ENCODE measurements at regions not wholly inside any gene's neighbourhood (a gene's known extent, or its start where the extent isn't known, plus 50 kb on each side); places are given as distances from the start of the nearest gene placed in this dataset.
A peak's percentile ranks its signal among the peaks of the same experiment; 100 is the strongest.

GRCh38 chr16:80319181-80319580, 221.6 kb upstream of the DYNLRB2 start:
- intact Hi-C loops (cut with DNase I): no loop called here
- DNase-seq (no peak), ATAC-seq (no peak)

GRCh38 chr16:80318107-80318506, 222.7 kb upstream of the DYNLRB2 start:
- intact Hi-C loops (cut with DNase I): no loop called here
- DNase-seq (no peak), ATAC-seq (no peak)

GRCh38 chr16:80317599-80318037, 223.2 kb upstream of the DYNLRB2 start:
- intact Hi-C loops (cut with DNase I): no loop called here
- ATAC-seq (peak in 1 of 2 donors; percentile 61), DNase-seq (no peak)

- DNase-seq: no peak
- intact Hi-C loops (cut with DNase I): no loop called here
- peak in 1 of 2 donors; percentile 34 for ATAC-seq
Observed at GRCh38 chr16:80317116-80317515, 223.7 kb upstream of the DYNLRB2 start.

- ATAC-seq (no peak), DNase-seq (no peak)
- intact Hi-C loops (cut with DNase I): no loop called here
Observed at GRCh38 chr16:80314042-80314441, 226.8 kb upstream of the DYNLRB2 start.

- intact Hi-C loops (cut with DNase I): no loop called here
- DNase-seq (no peak), ATAC-seq (no peak)
Observed at GRCh38 chr16:80309178-80309577, 231.6 kb upstream of the DYNLRB2 start.

GRCh38 chr16:80305410-80305809, 235.4 kb upstream of the DYNLRB2 start:
- intact Hi-C loops (cut with DNase I): no loop called here
- no peak for ATAC-seq

GRCh38 chr16:80303691-80304090, 237.1 kb upstream of the DYNLRB2 start:
- DNase-seq (no peak), ATAC-seq (no peak)
- intact Hi-C loops (cut with DNase I): no loop called here

More at GRCh38 chr16:80305410-80305809, 235.4 kb upstream of the DYNLRB2 start:
- DNase-seq: no peak

- intact Hi-C loops (cut with DNase I): no loop called here
- ATAC-seq: no peak
- DNase-seq: no peak
Observed at GRCh38 chr16:80300876-80301275, 239.9 kb upstream of the DYNLRB2 start.

- intact Hi-C loops (cut with DNase I): no loop called here
- ATAC-seq (no peak), DNase-seq (no peak)
Observed at GRCh38 chr16:80300456-80300855, 240.3 kb upstream of the DYNLRB2 start.

- intact Hi-C loops (cut with DNase I): no loop called here
- ATAC-seq (no peak), DNase-seq (no peak)
Observed at GRCh38 chr16:80299416-80299815, 241.4 kb upstream of the DYNLRB2 start.

- ATAC-seq (no peak), DNase-seq (no peak)
- intact Hi-C loops (cut with DNase I): no loop called here
Observed at GRCh38 chr16:80298676-80299075, 242.1 kb upstream of the DYNLRB2 start.

- DNase-seq: no peak
- intact Hi-C loops (cut with DNase I): no loop called here
- ATAC-seq: no peak
Observed at GRCh38 chr16:80296034-80296433, 244.8 kb upstream of the DYNLRB2 start.

GRCh38 chr16:80294172-80294571, 246.6 kb upstream of the DYNLRB2 start:
- ATAC-seq (no peak), DNase-seq (no peak)
- intact Hi-C loops (cut with DNase I): no loop called here

- no peak for DNase-seq
- no peak for ATAC-seq
- intact Hi-C loops (cut with DNase I): no loop called here
Observed at GRCh38 chr16:80288616-80289015, 252.2 kb upstream of the DYNLRB2 start.

- no peak for DNase-seq
- intact Hi-C loops (cut with DNase I): no loop called here
- ATAC-seq: no peak
Observed at GRCh38 chr16:80287674-80288073, 253.1 kb upstream of the DYNLRB2 start.

GRCh38 chr16:80285104-80285503, 255.7 kb upstream of the DYNLRB2 start:
- intact Hi-C loops (cut with DNase I): no loop called here
- no peak for DNase-seq
- no peak for ATAC-seq

GRCh38 chr16:80283466-80284392, 257.1 kb upstream of the DYNLRB2 start:
- no peak for ATAC-seq
- DNase-seq: no peak
- intact Hi-C loops (cut with DNase I): no loop called here

GRCh38 chr16:80280557-80280956, 260.2 kb upstream of the DYNLRB2 start:
- DNase-seq: no peak
- intact Hi-C loops (cut with DNase I): no loop called here
- ATAC-seq: no peak

GRCh38 chr16:80279656-80280055, 261.1 kb upstream of the DYNLRB2 start:
- intact Hi-C loops (cut with DNase I): no loop called here
- DNase-seq: no peak
- ATAC-seq: no peak

GRCh38 chr16:80277182-80277581, 263.6 kb upstream of the DYNLRB2 start:
- intact Hi-C loops (cut with DNase I): no loop called here
- no peak for ATAC-seq
- DNase-seq: no peak
